Astrocyte (in vitro differentiated cells and primary cell): ENCODE measurements at regions not wholly inside any gene's neighbourhood (a gene's known extent, or its start where the extent isn't known, plus 50 kb on each side); places are given as distances from the start of the nearest gene placed in this dataset.

Experiments used
- DNase-seq: peaks from one replicate; pipeline ENCODE4 v3.0.0-alpha.2; 2010; ENCODE audit warnings: low read depth
- FAIRE-seq: peaks from 2 replicates; lab custom pipeline; 2011; peaks lifted over from hg19 to GRCh38; lab: Jason Lieb, UNC
- H2AFZ ChIP-seq: 2 replicates; pipeline ENCODE4 v1.6.0; 2012; ENCODE audit warnings: low read depth, low read length, inconsistent platforms
- H3K27ac ChIP-seq: 2 replicates; pipeline ENCODE4 v1.5.1; 2011; ENCODE audit warnings: low read depth, low read length, inconsistent platforms
- H3K27me3 ChIP-seq: 2 replicates; pipeline ENCODE4 v1.6.0; 2011; ENCODE audit warnings: low read length, inconsistent platforms; ENCODE audit not compliant: insufficient read depth
- H3K36me3 ChIP-seq: 2 replicates; pipeline ENCODE4 v1.5.1; 2011; ENCODE audit warnings: low read length, inconsistent platforms; ENCODE audit not compliant: insufficient read depth
- H3K4me1 ChIP-seq: 2 replicates; pipeline ENCODE4 v1.5.1; 2011; ENCODE audit warnings: low read length, inconsistent platforms; ENCODE audit not compliant: insufficient read depth
- H3K4me2 ChIP-seq: 2 replicates; pipeline ENCODE4 v1.6.0; 2012; ENCODE audit warnings: low read length, inconsistent platforms
- H3K4me3 ChIP-seq: 2 replicates; pipeline ENCODE4 v1.5.1; 2011; ENCODE audit warnings: low read depth, mild to moderate bottlenecking, low read length, inconsistent platforms; ENCODE audit not compliant: insufficient read depth
- H3K79me2 ChIP-seq: 2 replicates; pipeline ENCODE4 v1.6.0; 2012; ENCODE audit warnings: mild to moderate bottlenecking, low read length, inconsistent platforms; ENCODE audit not compliant: insufficient read depth
- H3K9ac ChIP-seq: 2 replicates; pipeline ENCODE4 v1.6.0; 2012; ENCODE audit warnings: mild to moderate bottlenecking, low read length, inconsistent platforms
- H3K9me3 ChIP-seq: 2 replicates; pipeline ENCODE4 v1.5.1; 2012; ENCODE audit warnings: low read depth, mild to moderate bottlenecking, low read length, inconsistent platforms; ENCODE audit not compliant: insufficient read depth
- H4K20me1 ChIP-seq: 2 replicates; pipeline ENCODE4 v1.6.0; 2012; ENCODE audit warnings: low read length, inconsistent platforms; ENCODE audit not compliant: insufficient read depth
- H3K27ac Mint-ChIP-seq: one replicate; pipeline ENCODE4 v1.8.0; 2021; ENCODE audit warnings: mild to moderate bottlenecking, mixed read lengths; ENCODE audit not compliant: unreplicated experiment
- H3K27me3 Mint-ChIP-seq: one replicate; pipeline ENCODE4 v1.8.0; 2021; ENCODE audit warnings: low read depth, mixed read lengths; ENCODE audit not compliant: unreplicated experiment
- H3K36me3 Mint-ChIP-seq: one replicate; pipeline ENCODE4 v1.8.0; 2021; ENCODE audit warnings: low read depth, mixed read lengths; ENCODE audit not compliant: unreplicated experiment
- H3K4me1 Mint-ChIP-seq: one replicate; pipeline ENCODE4 v1.8.0; 2021; ENCODE audit warnings: low read depth, mixed read lengths; ENCODE audit not compliant: unreplicated experiment
- H3K4me3 Mint-ChIP-seq: one replicate; pipeline ENCODE4 v1.8.0; 2021; ENCODE audit warnings: mild to moderate bottlenecking, moderate library complexity, mixed read lengths; ENCODE audit not compliant: unreplicated experiment
- H3K9me3 Mint-ChIP-seq: one replicate; pipeline ENCODE4 v1.8.0; 2021; ENCODE audit warnings: mild to moderate bottlenecking, mixed read lengths; ENCODE audit not compliant: unreplicated experiment
- CTCF ChIP-seq: IDR thresholded peaks from 2 replicates; pipeline ENCODE4 v1.5.1; 2011; ENCODE audit warnings: low read depth, mild to moderate bottlenecking, inconsistent platforms, low read length, moderate library complexity; ENCODE audit not compliant: insufficient read depth
- EZH2 ChIP-seq: IDR thresholded peaks from 2 replicates; pipeline ENCODE4 v1.6.1; 2012; ENCODE audit warnings: mild to moderate bottlenecking, low read length, inconsistent platforms; ENCODE audit not compliant: insufficient read depth

- DNase-seq (no peak), FAIRE-seq (no peak)
- Histone ChIP-seq H3K27ac (no peak overlapping the region), H3K79me2 (no peaks in the 10 kb centered on the region), H3K36me3 (no peaks in the 10 kb centered on the region), H3K4me2 (no peak overlapping the region), H3K9me3 (no peaks in the 10 kb centered on the region), H3K4me3 (no peak overlapping the region), H2AFZ (no peak overlapping the region), H3K27me3 (no peaks in the 10 kb centered on the region), H3K4me1 (no peaks in the 10 kb centered on the region), H3K9ac (no peak overlapping the region), H4K20me1 (no peaks in the 10 kb centered on the region)
- Mint-ChIP-seq H3K27ac (no peak overlapping the region), H3K27me3 (no peaks in the 10 kb centered on the region), H3K9me3 (no peaks in the 10 kb centered on the region), H3K36me3 (no peaks in the 10 kb centered on the region), H3K4me1 (no peaks in the 10 kb centered on the region), H3K4me3 (no peak overlapping the region)
- TF ChIP-seq EZH2 (no peak), CTCF (no peak)
These were observed 1395.9 kb downstream of the EPHA7 start for GRCh38 chr6:92023410-92023966.

GRCh38 chr6:92011681-92012245 is 1407.6 kb downstream of the EPHA7 start:
- Mint-ChIP-seq H3K9me3 (no peaks in the 10 kb centered on the region), H3K4me3 (no peak overlapping the region), H3K27ac (no peak overlapping the region), H3K4me1 (no peaks in the 10 kb centered on the region), H3K27me3 (no peaks in the 10 kb centered on the region), H3K36me3 (no peaks in the 10 kb centered on the region)
- Histone ChIP-seq H3K4me3 (no peak overlapping the region), H3K4me1 (no peaks in the 10 kb centered on the region), H3K9ac (no peak overlapping the region), H3K27ac (no peak overlapping the region), H3K27me3 (no peaks in the 10 kb centered on the region), H3K36me3 (no peaks in the 10 kb centered on the region), H3K9me3 (no peaks in the 10 kb centered on the region), H2AFZ (no peak overlapping the region), H3K4me2 (no peak overlapping the region), H3K79me2 (no peaks in the 10 kb centered on the region), H4K20me1 (no peaks in the 10 kb centered on the region)
- FAIRE-seq (no peak), DNase-seq (no peak)
- TF ChIP-seq CTCF (no peak), EZH2 (no peak)

GRCh38 chr6:92008757-92009502 is 1410.4 kb downstream of the EPHA7 start:
- Histone ChIP-seq H3K9me3 (no peaks in the 10 kb centered on the region), H3K4me2 (no peak overlapping the region), H3K4me1 (no peaks in the 10 kb centered on the region), H3K79me2 (no peaks in the 10 kb centered on the region), H3K27ac (no peak overlapping the region), H3K4me3 (no peak overlapping the region), H2AFZ (no peak overlapping the region), H3K27me3 (no peaks in the 10 kb centered on the region), H4K20me1 (no peaks in the 10 kb centered on the region), H3K36me3 (no peaks in the 10 kb centered on the region), H3K9ac (no peak overlapping the region)
- TF ChIP-seq EZH2 (no peak), CTCF (no peak)
- FAIRE-seq, result no peak
- Mint-ChIP-seq H3K27ac (no peak overlapping the region), H3K4me1 (no peaks in the 10 kb centered on the region), H3K36me3 (no peaks in the 10 kb centered on the region), H3K9me3 (no peaks in the 10 kb centered on the region), H3K4me3 (no peak overlapping the region), H3K27me3 (no peaks in the 10 kb centered on the region)
- DNase-seq, result no peak
